H7 (cell line): ENCODE measurements at regions not wholly inside any gene's neighbourhood (a gene's known extent, or its start where the extent isn't known, plus 50 kb on each side); places are given as distances from the start of the nearest gene placed in this dataset.

Experiments
- DNase-seq: peaks from one replicate; pipeline ENCODE4 v3.0.0; 2012
- H3K27me3 ChIP-seq: 2 replicates; pipeline ENCODE4 v1.6.0; 2011; ENCODE audit warnings: mild to moderate bottlenecking, low read length; ENCODE audit not compliant: control insufficient read depth, insufficient read depth
- H3K36me3 ChIP-seq: replicated peaks from 2 replicates; pipeline ENCODE4 v1.5.1; 2011; ENCODE audit warnings: low read length; ENCODE audit not compliant: control insufficient read depth, insufficient read depth
- H3K4me3 ChIP-seq: 2 replicates; pipeline ENCODE4 v1.5.1; 2011; ENCODE audit warnings: low read depth, mild to moderate bottlenecking, control low read depth, low read length, moderate library complexity; ENCODE audit not compliant: insufficient read depth

- DNase-seq, result no peak
- H3K27me3 ChIP-seq, result no peaks in the 10 kb centered on the region
- H3K4me3 ChIP-seq, result no peak overlapping the region
Observed at GRCh38 chr11:26048271-26048670, 283.7 kb upstream of the ANO3 start.

GRCh38 chr11:26053966-26054365, 278.0 kb upstream of the ANO3 start:
- H3K27me3 ChIP-seq, result no peaks in the 10 kb centered on the region
- DNase-seq, result no peak
- H3K4me3 ChIP-seq, result no peak overlapping the region
- H3K36me3 ChIP-seq, result no peaks in the 10 kb centered on the region

More at GRCh38 chr11:26048271-26048670, 283.7 kb upstream of the ANO3 start:
- no peaks in the 10 kb centered on the region for H3K36me3 ChIP-seq

GRCh38 chr11:26062660-26063059, 269.3 kb upstream of the ANO3 start:
- Histone ChIP-seq H3K36me3 (no peaks in the 10 kb centered on the region), H3K4me3 (no peak overlapping the region), H3K27me3 (no peaks in the 10 kb centered on the region)
- DNase-seq, result no peak

GRCh38 chr11:26063915-26064314, 268.0 kb upstream of the ANO3 start:
- Histone ChIP-seq H3K36me3 (no peaks in the 10 kb centered on the region), H3K27me3 (no peaks in the 10 kb centered on the region), H3K4me3 (no peak overlapping the region)
- DNase-seq, result no peak

GRCh38 chr11:26065944-26066343, 266.0 kb upstream of the ANO3 start:
- Histone ChIP-seq H3K36me3 (no peaks in the 10 kb centered on the region), H3K27me3 (no peaks in the 10 kb centered on the region), H3K4me3 (no peak overlapping the region)
- DNase-seq, result no peak

GRCh38 chr11:26070714-26071380, 261.1 kb upstream of the ANO3 start:
- Histone ChIP-seq H3K36me3 (no peaks in the 10 kb centered on the region), H3K27me3 (no peaks in the 10 kb centered on the region), H3K4me3 (no peak overlapping the region)
- DNase-seq, result no peak

- Histone ChIP-seq H3K27me3 (no peaks in the 10 kb centered on the region), H3K36me3 (no peaks in the 10 kb centered on the region), H3K4me3 (no peak overlapping the region)
- no peak for DNase-seq
Observed at GRCh38 chr11:26072614-26073153, 259.2 kb upstream of the ANO3 start.

GRCh38 chr11:26073646-26074045, 258.3 kb upstream of the ANO3 start:
- DNase-seq, result no peak
- H3K4me3 ChIP-seq, result no peak overlapping the region
- H3K27me3 ChIP-seq, result no peaks in the 10 kb centered on the region
- H3K36me3 ChIP-seq, result no peaks in the 10 kb centered on the region

- no peak for DNase-seq
- Histone ChIP-seq H3K27me3 (no peaks in the 10 kb centered on the region), H3K4me3 (no peak overlapping the region), H3K36me3 (no peaks in the 10 kb centered on the region)
Observed at GRCh38 chr11:26076233-26076990, 255.5 kb upstream of the ANO3 start.

- no peaks in the 10 kb centered on the region for H3K27me3 ChIP-seq
- H3K36me3 ChIP-seq, result no peaks in the 10 kb centered on the region
- DNase-seq, result no peak
Observed at GRCh38 chr11:26078231-26078821, 253.6 kb upstream of the ANO3 start.

GRCh38 chr11:26084313-26084712, 247.6 kb upstream of the ANO3 start:
- DNase-seq, result no peak
- H3K36me3 ChIP-seq, result no peaks in the 10 kb centered on the region
- H3K4me3 ChIP-seq, result no peak overlapping the region
- H3K27me3 ChIP-seq, result no peaks in the 10 kb centered on the region

More at GRCh38 chr11:26078231-26078821, 253.6 kb upstream of the ANO3 start:
- H3K4me3 ChIP-seq, result no peak overlapping the region

GRCh38 chr11:26086028-26086427, 245.9 kb upstream of the ANO3 start:
- no peaks in the 10 kb centered on the region for H3K36me3 ChIP-seq
- DNase-seq, result no peak
- H3K27me3 ChIP-seq, result no peaks in the 10 kb centered on the region
- no peak overlapping the region for H3K4me3 ChIP-seq

GRCh38 chr11:26087120-26087935, 244.6 kb upstream of the ANO3 start:
- no peaks in the 10 kb centered on the region for H3K27me3 ChIP-seq

GRCh38 chr11:26088391-26088790, 243.5 kb upstream of the ANO3 start:
- Histone ChIP-seq H3K27me3 (no peaks in the 10 kb centered on the region), H3K36me3 (no peaks in the 10 kb centered on the region), H3K4me3 (no peak overlapping the region)
- no peak for DNase-seq

More at GRCh38 chr11:26087120-26087935, 244.6 kb upstream of the ANO3 start:
- no peak for DNase-seq
- Histone ChIP-seq H3K4me3 (no peak overlapping the region), H3K36me3 (no peaks in the 10 kb centered on the region)
